ENCODE measurements at regions not wholly inside any gene's neighbourhood (a gene's known extent, or its start where the extent isn't known, plus 50 kb on each side); places are given as distances from the start of the nearest gene placed in this dataset.

DNA sequence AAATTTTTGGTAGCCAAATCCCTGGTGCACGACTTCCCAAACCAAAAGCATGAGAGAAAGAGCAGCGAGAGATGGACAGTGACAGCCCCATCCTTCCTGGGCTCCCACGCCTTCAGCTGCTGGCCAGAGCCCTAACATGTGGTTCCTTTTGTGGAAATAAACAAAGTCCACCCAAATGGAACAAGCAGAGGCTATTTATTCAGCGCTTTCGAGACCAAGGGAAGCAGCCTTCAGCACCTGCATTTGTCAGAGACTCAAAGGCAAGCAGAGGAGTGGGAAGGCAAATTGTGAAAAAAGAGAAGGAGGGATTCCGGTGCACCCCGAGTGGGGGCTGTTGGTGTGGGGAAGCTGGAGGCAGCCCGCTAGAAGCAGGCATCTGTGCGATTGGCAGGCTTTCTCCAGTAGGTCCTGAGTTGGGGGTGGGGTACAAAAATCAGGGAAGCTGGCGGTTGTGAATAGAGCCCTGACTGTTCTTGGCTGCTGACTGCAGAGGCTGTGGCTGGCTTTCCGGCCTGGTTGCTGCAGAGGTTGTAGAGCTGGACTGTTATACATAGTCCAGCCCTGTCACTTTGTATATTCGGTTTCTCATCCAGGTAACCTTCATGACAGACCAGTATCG lies 427.2 kb downstream of the OCA2 start:
- no peak for DNase-seq (ENCODE audit: low read depth in 2 of 2)

DNA sequence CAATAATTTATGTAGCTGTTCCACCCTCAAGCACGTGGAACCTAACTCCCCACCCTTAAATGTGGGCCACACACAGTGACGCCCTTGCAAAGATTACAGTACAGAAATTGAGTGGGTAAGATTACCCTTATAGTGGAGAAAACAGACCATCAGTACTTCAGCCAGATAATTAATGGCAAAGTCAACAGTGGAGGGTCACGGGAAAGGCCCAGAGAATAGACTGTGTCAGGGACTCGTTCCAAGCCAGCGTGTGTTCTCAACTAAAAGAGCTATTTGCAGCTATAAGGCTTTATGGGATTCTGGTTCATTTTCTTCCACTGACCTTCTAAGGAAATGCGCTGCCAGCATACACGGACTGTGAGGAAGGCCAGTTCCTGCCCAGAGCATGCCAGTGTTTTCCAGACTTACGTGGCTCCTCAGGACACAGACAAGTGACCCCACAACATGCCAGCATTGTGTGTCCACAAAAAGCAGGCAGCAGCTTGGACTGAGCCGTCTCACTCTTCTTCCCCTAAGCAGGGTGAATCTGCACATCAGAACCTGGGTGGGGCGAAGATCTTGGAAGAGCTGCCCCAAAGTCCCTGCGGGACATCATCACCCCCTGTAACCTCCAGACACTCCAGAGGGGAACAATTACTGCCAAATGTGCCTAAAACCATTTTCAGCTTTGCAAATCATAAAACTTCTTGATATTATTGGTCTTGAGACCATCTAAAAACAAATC lies 428.5 kb downstream of the OCA2 start:
- DNase-seq (ENCODE audit: low read depth in 2 of 2): no peak

DNA sequence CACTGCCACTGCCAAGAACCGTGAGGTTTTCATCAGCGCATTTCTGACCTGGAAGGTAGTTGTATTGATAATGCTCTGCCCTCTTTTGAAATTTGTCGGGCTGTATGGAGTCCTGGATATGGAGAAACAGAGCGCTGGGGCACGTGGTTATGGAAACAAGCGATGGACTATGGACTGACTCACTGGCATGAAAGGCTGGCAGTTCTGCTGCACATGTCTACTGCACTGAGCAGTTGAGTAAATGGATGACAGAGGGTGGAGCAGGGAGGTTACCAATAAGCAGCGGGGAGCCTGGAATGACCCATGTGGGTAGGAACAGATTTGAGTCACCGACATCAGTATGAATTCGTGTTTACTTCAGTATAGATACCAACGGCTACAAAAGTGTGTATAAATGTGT lies 429.5 kb downstream of the OCA2 start:
- no peak for DNase-seq (ENCODE audit: low read depth in 2 of 2)

DNA sequence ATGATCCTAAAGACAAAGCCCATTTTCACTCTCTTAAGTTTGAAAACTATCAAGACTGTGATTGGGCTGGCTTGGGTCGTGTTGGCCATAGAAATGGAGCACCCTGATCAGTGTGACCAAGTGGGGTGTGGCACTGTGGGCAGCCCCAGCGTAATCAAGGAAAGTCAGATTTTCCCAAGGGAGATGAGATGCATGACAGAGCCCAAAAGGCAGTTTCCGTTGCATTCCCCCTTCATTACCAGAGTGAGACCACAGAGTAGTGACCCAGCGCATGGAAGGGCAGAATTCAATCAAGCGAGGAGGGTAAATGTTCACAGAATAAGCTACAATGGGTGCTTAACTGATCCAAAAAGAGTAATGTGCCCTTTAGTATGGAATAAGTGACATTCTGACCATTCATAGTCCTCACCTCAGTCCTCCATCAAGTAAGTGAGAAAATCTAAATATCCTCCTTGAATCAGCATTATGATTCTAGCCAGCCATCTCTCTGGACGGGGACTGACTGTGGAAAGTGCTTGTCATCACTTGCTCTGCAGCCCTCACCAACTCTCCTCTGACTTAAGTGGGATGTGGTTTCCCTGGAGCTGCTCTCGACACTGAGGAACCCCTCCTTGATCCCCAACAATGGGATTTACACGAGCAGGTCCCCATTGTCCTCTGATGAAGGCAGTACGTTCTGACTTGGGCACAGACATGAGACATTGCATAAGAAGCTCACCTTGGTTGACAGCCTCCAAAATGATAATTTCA lies 430.5 kb downstream of the OCA2 start:
- no peak for DNase-seq (ENCODE audit: low read depth in 2 of 2)

DNA sequence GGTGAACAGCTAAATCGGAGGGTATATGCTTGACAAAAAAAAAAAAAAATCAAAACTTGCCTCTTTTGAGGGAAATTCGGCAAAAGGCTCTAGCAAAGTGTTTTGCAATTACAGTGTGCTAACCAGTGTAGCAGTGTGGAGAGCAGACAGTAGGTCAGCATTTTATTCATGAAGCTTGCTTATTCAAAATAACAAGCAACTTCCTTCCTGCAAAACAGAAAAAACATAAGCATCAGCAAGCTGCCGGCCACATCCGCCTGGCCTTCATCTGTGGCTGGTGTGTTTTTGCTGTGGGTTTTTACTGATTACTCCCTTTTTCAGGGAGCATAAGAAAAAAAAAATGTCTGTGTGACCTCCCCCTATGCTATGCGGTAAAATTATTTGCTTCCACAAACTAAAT lies 434.1 kb downstream of the OCA2 start:
- DNase-seq (ENCODE audit: low read depth in 2 of 2): no peak

DNA sequence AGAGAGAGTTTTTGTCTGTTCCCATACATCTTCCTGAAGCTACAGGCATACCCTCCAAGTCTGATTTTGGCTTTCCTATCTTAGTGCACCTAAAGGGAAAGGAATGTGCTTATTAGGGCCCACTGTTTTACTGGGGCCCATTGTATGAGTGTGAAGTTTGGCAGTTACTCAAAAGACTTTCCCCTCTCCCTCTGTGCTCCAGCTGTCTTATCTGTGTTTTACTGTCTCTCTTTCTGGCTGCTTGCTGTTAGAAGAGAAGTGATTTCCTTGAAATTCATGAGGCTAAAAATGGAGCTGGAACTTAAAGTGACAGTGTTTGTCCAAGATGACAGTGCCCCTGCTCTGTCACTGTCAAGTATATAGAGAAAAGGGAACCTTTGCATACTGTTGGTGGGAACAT lies 436.2 kb downstream of the OCA2 start:
- DNase-seq (ENCODE audit: low read depth in 2 of 2): no peak

DNA sequence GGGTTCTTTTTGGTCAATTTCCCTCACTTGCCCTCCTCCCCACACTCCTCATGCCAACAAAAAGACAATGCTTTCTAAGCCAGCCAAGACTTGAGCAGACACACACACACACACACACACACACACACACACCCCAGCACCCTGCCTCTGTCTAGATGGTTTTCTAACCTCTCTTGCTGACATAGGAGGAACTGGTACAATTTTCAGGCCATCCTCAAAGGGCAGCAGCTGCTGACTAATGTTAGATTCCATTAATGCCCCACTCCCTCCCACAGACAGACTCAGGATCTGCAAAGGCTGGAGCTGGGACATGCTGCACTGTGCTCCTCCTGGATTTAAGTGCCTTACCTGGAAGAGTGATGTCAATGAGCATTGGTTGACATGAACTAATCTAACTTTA lies 438.4 kb downstream of the OCA2 start:
- no peak for DNase-seq (ENCODE audit: low read depth in 2 of 2)

DNA sequence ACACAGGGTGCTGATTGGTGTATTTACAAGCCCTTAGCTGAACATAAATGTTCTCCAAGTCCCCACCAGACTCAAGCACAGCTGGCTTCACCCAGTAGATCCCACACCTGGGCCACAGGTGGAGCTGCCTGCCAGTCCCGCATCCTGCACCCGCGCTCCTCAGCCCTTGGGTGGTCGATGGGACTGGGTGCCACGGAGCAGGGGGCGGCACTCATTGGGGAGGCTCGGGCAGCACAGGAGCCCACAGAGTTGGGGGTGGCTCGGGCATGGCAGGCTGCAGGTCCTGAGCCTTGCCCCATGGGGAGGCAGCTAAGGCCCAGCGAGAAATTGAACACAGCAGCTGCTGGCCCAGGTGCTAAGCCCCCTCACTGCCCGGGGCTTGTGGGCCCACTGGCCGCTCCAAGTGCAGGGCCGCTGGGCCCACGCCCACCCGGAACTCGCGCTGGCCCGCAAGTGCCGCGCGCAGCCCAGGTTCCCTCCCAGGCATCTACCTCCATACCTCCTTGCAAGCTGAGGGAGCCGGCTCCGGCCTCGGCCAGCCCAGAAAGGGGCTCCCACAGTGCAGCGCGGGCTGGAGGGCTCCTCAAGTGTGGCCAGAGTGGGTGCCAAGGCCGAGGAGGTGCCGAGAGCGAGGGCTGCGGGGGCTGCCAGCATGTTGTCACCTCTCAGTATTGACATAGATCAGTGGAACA lies 442.7 kb downstream of the OCA2 start:
- no peak for DNase-seq (ENCODE audit: low read depth in 2 of 2)

DNA sequence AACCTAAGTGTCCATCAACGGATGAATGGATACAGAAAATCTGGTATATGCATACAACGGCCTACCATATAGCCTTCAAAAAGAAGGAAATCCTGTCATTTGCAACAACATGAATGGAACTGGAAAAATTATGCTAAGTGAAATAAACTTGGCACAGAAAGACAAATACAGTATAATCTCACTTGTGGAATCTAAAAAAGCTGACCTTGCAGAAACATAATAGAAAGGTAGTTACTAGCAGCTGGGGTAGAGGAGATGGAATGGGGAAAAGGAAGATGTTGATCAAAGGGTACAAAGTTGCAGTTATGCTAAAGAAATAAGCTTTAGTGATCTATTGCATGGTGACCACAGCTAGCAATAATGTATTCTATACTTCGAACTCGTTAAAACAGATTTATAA lies 444.1 kb downstream of the OCA2 start:
- no peak for DNase-seq (ENCODE audit: low read depth in 2 of 2)

DNA sequence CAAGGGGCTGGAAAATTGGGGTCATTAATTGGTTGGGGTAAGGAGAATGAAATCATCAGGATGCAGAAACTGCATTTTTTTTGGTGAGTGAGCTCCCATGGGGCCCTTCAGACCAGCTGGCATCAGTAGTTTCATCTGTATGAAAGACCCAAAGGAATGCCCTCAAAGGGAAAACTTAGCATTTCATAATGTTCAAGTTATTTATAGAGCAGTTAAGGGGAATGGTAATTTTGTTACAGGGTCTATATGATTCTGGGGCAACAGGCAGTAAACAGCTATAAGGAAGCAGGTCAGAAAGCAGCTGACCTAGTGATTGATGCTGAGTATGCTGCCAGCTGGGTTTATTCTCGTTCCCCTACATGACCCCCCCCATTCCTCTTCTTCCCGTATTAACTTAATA lies 448.9 kb downstream of the OCA2 start:
- DNase-seq (ENCODE audit: low read depth in 2 of 2): no peak

DNA sequence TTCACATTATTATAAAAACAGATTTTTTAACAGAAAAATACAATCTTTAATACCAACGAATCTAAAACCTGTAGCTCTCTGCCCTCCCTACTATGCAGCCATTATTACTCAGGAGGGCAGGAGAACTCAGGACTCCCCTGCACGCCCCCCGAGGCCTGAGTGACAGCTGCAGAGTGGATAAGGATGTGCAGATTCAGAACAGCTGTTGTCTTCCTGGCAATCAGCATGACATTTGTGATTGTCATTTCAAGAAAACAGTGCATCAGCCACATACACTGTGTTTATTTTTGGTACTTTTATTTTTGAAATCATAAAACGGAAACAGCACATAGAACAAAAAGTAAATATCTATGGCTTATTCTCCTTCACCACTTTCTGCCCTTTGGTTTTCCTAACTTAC lies 450.8 kb downstream of the OCA2 start:
- no peak for DNase-seq (ENCODE audit: low read depth in 2 of 2)

DNA sequence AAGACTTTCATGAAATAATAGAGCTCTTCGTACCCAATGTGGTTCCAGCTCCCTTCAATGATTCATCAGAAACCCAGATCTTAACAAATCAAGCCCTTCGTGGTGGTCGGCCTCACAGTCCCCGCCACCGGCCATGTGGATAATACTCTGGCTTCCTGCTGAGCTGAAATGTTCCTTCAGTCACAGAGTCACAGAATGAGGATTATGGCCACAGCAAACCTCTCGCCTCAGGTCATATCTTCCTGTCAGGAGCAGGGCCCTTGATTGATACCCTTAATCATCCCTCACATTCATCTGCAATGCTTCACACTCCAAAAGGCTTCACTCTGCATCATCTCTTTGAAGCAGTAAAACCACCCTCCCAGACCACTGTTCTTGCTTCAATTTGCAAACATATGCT lies 452.6 kb downstream of the OCA2 start:
- no peak for DNase-seq (ENCODE audit: low read depth in 2 of 2)

DNA sequence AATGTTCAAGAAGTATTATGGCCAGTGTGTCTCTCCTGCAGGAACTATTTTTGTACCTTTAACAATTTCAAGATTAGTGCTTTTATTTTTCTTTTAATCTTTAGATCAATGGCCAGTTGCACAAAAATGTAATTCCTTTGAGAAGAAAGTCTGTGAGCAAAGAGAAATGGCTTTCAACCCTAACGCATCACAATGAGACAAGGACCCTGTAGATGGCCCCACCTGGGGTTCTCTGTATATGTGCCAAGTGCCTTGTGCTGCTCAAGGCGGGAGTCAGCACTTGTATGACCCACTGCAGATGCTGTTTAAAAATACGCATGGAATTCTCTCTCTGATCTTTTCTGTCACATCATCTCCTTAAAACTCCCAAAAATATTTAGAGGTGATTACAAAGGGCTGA lies 453.4 kb downstream of the OCA2 start:
- no peak for DNase-seq (ENCODE audit: low read depth in 2 of 2)

DNA sequence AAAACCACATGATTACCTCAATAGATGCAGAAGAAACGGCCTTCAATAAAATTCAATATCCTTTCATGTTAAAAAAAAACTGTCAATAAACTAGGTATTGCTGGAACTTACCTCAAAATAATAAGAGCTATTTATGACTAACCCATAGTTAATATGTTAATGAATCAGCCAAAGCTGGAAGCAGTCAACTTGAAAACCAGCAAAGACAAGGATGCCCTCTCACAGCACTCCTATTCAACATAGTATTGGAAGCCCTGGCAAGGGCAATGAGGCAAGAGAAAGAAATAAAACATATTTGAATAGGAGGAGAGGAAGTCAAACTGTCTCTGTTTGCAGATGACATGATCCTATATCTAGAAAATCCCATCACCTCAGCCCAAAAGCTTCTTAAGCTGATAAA lies 456.1 kb downstream of the OCA2 start:
- no peak for DNase-seq (ENCODE audit: low read depth in 2 of 2)

DNA sequence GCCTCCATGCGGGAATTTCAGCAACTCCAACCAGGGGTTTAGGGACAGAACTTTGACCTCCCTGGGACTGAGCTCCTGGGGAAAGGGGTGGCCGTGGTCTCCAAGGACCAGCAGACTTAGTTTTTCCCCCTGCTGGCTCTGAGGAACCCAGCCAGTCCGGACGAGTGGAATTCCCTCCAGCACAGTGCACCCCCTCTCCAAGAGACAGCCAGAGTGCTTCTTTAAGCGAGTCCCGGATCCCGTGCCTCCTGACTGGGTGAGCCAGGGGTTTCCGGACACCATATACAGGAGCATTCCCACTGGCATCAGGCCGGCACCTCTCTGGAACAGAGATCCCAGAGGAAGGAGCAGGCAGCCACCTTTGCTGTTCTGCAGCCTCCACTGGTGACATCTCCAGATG lies 459.5 kb downstream of the OCA2 start:
- no peak for DNase-seq (ENCODE audit: low read depth in 2 of 2)

DNA sequence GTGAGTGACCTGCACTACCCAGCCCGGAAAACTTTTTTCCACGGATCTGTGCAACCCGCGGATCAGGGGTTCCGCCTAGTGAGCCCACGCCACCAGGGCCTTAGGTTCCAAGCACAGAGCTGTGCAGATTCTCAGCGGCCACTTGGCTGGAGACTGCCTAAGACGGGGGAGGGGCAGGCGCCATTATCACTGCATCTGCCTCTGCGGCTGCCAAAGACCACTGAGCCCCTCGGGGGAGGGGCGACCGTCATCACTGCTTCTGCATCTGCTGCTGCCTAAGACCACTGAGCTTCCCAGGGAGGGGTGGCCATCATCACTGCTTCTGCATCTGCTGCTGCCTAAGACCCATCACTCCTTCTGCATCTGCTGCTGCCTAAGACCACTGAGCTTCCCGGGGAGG lies 460.2 kb downstream of the OCA2 start:
- DNase-seq (ENCODE audit: low read depth in 2 of 2): no peak

DNA sequence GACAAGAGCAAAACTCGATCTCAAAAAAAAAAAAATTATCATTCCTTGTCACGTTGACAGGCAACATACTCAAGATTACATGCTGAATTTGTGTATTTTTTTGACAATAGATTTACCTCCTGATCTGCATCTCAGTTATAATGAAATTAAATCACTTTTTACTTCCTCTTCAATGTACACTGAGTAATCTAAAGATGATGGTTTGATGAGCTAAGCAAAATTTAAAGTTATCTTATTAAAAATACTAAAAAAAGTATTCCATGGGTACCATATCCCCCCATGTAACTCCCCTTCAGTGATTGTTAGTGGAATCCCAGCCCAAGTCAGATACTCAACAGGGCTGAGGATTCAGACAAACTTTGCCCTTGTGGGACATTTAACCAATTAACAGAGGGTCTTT lies 463.2 kb downstream of the OCA2 start:
- no peak for DNase-seq (ENCODE audit: low read depth in 2 of 2)

DNA sequence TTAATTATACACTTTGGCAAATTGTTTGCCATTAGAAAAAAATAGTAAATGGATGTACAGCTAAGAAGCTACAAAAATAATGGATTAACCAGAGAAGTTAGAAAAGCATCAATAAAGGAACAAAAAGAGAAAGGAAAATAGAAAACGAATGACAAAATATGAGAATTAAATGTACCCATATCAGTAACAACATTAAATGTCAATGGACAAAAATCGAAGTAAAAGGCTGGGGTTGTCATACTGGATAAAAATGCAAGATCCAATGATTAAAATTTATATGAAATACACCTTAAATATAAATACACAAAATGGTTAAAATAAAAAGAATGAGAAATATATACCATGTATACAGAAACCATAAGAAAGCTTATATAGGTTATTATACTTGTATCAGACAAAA lies 470.6 kb downstream of the OCA2 start:
- DNase-seq (ENCODE audit: low read depth in 2 of 2): no peak

DNA sequence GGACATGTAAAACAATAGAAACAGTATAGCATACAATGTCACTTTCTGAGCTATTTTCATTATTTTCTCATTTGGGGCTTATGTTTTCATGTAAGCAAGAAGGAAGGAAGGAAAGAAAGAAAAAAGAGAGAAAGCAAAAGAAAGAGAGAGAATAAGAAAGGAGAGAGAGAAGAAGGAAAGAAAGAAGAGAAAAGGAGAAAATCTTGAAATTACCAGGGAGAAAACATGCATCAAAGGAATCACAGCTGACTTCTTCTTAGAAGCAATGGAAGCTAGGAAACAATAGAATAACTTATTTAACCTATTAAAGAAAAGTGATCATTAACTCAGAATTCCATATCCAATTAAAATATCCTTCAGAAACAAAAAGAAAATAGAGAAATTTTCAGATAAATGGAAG lies 471.5 kb downstream of the OCA2 start:
- no peak for DNase-seq (ENCODE audit: low read depth in 2 of 2)

DNA sequence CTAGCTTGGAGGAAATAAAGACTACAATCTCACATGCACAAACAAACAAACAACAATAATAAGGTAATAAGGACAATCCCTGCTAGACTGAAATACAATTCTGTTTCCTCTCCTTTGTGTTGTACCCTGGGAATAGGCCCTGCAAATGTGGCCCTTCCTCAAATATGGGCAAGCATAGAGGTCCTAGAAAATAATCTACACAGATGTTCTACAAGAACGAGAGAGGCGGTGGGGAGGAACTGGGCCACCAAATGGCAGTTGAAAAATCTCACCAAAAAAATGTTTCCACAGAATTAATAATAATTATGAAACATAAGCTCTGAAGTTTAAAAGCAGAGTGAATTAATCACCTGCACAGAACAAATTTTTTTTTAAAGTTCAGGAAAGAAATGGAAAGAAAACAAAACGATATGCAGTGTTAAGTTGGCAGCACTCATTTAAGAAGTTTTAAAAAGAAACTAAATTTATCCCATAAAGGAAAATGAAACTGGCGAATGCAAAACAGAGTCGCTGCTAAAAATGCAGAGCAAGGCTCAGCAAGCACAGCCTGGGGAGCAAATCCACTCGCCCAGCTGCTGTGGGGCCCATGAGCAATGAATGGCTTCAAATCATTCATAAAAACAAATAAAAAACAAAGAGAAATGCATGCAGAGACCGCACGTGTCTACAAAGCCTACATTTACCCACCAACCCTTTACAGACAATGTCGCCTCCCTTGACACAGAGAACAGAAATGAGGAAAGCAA lies 475.4 kb downstream of the OCA2 start:
- no peak for DNase-seq (ENCODE audit: low read depth in 2 of 2)

DNA sequence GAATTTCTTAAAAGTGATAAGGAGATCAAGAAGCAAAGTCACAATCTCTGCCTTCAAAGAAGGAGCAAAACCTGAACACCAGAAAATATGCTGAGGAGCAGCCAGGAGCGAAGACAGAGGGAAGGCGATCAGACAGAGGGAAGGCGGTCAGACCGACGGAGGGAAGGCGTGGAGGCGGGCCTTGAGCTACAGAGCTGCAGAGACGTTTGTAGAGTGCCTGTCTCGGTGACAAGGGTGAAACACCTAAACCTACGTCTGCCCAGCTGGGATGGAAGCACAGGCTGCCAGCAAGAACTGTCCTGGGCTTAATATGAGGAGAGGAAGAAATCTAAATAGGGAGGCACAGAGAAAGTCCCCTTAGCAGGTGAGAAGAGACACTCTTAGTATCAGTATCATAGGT lies 476.0 kb downstream of the OCA2 start:
- DNase-seq (ENCODE audit: low read depth in 2 of 2): no peak

DNA sequence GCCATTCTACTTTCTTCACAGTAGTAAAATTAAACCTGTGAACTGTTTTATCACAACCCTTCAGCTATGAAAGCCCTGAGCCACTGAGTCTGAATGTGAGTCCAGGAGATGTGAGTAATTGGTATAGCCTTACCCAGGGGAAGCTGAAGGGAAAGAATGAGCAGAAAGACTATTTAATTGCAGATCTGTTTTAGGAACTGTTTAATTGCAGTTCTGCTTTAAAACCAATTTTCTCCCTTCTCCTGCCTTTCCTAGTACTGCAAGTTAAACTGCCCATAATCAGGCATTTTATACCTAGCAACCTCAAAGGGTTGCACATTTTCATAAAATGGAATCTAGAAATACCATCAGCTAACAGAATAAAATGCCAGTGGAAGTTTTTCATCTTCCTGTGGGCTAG lies 476.7 kb downstream of the OCA2 start:
- DNase-seq (ENCODE audit: low read depth in 2 of 2): no peak

Measured in fibroblast of skin of left quadriceps (primary cell).